ENCODE measurements at regions not wholly inside any gene's neighbourhood (a gene's known extent, or its start where the extent isn't known, plus 50 kb on each side); places are given as distances from the start of the nearest gene placed in this dataset.

DNA sequence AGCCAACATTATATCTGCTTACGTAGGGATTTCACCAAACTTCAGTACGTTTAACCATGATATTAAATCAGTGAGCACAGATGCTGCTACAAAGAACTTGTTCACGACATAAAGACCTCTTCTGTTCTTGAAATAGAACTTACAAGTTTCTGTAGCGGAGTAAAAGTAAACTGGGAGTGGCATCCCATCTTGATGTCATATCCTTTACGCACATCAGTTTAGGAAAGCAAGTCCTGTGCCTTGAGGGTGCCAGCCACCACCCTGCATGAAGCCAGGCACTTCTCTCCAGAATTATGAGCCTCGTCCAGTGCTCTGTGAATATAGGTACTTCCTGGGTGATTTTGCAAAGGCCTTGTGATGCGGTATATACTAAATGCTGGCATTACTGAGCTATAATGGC, 122.6 kb downstream of the BTBD3 start:
- H3K27ac ChIP-seq = no peak overlapping the region
- TF ChIP-seq, protein P1, sequence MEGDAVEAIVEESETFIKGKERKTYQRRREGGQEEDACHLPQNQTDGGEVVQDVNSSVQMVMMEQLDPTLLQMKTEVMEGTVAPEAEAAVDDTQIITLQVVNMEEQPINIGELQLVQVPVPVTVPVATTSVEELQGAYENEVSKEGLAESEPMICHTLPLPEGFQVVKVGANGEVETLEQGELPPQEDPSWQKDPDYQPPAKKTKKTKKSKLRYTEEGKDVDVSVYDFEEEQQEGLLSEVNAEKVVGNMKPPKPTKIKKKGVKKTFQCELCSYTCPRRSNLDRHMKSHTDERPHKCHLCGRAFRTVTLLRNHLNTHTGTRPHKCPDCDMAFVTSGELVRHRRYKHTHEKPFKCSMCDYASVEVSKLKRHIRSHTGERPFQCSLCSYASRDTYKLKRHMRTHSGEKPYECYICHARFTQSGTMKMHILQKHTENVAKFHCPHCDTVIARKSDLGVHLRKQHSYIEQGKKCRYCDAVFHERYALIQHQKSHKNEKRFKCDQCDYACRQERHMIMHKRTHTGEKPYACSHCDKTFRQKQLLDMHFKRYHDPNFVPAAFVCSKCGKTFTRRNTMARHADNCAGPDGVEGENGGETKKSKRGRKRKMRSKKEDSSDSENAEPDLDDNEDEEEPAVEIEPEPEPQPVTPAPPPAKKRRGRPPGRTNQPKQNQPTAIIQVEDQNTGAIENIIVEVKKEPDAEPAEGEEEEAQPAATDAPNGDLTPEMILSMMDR (IDR thresholded peaks at IDR 0.05) = no peak
- DNase-seq (ENCODE audit: low spot score) = no peak

DNA sequence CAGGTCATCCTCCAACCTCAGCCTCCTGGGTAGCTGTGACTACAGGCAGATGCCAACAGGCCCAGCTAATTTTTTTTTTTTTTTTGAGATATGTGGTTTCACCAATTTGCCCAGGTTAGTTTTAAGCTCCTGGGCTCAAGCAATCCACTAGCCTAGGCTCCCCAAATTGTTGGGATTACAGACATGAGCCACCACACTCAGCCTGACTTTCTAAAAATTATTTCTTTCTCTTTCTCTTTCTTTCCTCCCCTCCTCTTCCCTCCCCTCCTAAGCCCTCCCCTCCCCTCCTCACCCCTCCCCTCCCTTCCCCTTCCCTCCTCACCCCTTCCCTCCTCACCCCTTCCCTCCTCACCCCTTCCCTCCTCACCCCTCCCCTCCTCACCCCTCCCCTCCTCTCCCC, 127.3 kb downstream of the BTBD3 start:
- no peak for DNase-seq (ENCODE audit: low spot score)
- Histone ChIP-seq H3K27ac (no peak overlapping the region), H3K4me3 (no peak overlapping the region)
- TF ChIP-seq, protein P1 (IDR thresholded peaks at IDR 0.05) = no peak

More for the DNA sequence above, 122.6 kb downstream of the BTBD3 start:
- H3K4me3 ChIP-seq = no peak overlapping the region

DNA sequence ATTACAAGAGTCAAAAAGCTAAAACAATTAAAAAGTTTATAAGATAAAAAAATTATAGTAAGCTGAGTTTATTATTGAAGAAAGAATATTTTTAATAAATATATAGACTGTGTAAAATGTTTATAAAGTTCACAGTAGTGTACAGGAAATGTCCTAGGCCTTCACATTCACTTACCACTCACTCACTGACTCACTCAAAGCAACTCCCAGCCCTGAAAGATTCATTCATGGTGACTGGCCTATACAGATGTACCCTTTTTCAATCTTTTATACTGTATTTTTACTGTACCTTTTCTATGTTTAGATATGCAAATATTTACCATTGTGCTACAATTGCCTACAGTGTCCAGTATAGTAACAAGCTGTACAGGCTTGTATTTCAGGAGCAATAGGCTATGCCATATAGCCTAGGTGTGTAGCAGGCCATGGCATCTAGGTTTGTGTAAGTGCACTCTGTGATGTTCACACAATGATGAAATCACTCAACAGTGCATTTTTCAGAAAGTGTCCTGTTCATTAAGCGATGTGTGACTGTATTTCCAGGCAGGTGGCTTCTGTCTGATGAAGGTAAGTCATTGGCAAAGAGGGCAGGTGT, 130.2 kb downstream of the BTBD3 start:
- no peak for DNase-seq (ENCODE audit: low spot score)
- H3K27ac ChIP-seq = no peak overlapping the region
- TF ChIP-seq, protein P1 (IDR thresholded peaks at IDR 0.05) = no peak
- H3K4me3 ChIP-seq = no peak overlapping the region

DNA sequence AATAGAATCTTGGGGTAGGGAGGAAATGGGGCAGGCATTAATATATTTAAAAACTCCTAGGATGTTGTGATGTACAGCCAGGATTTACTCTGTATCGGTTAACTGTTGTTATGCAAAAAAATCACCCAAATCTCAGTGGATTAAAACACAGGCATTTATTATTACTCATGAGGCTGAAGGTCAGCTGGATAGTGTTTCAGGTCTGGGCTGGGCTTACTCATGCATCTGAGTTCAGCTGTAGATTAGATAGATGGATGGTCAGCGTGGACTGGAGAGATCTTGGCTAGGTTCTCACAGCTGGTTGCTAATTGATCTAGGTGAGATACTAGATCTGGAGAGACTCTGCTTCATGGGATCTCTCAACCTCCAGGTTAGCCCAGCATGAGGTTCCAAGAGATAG, 131.4 kb downstream of the BTBD3 start:
- no peak for DNase-seq (ENCODE audit: low spot score)
- TF ChIP-seq, protein P1 (IDR thresholded peaks at IDR 0.05) = no peak
- Histone ChIP-seq H3K4me3 (no peak overlapping the region), H3K27ac (no peak overlapping the region)

DNA sequence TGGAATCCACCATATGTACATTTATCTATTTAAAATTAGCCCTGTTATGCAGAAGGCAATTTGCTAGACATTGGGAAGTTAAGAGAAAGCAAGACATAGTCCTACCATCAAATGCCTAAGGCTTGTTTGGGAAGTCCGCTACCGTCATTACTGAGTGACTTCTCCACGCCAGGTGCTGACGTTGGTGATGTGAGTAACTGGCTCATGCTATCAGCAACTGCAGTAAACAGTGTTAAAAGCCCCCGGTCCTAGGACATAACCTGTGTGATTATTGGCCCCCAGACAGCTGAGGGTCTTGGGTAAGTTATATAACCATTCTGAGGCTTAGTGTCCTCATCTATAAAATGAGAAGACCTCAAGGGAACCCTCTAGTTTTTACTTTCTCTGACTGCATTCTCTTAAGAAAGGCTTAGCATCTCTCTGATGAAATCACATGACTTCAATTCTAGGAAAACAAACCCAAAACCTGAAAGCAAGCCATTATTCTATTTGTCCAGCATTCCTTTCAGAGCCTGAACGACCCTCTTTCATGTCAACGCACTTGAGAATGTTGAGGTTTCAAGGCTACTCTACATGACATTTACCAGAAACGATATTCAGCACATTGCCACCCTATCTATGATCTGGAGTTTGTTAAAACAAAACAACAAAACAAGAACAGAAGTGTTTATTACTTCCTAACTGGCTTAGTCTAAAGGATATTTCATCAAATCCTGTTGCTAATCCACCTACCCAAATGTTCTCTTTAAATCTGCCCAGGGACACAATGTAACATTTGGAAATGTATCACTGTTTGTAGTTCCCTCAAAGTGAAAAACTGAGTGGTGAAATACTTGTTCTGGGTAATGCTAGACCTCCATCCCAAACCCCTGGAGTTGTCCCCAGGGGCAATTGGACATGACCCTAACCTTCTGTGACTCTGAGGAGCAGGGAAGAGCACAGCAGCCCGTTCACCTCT, 133.8 kb downstream of the BTBD3 start:
- TF ChIP-seq, protein P1 (IDR thresholded peaks at IDR 0.05) = no peak
- Histone ChIP-seq H3K27ac (no peak overlapping the region), H3K4me3 (no peak overlapping the region)
- no peak for DNase-seq (ENCODE audit: low spot score)

DNA sequence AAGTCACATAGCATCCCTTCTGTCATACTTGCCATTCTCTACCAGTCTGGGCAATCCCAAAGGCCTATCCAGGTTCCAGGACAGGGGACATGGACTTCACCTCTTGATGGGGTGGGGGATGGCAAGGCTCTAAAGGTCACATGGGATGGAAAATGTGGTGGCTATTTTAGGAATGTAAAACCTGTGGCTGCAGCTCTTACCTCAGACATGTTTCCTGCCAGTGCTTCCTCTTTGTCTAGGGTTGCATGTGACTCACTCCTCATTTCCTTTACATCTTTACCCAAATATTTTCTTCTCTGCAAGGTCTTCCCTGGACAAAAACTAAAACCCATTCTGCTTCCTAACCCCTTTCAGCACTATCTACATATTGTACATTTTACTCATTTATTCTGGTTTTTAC, 135.7 kb downstream of the BTBD3 start:
- TF ChIP-seq, protein P1 (IDR thresholded peaks at IDR 0.05) = no peak
- DNase-seq (ENCODE audit: low spot score) = no peak
- Histone ChIP-seq H3K27ac (no peak overlapping the region), H3K4me3 (no peak overlapping the region)
